ENCODE measurements at regions not wholly inside any gene's neighbourhood (a gene's known extent, or its start where the extent isn't known, plus 50 kb on each side); places are given as distances from the start of the nearest gene placed in this dataset.

GRCh38 chr5:12384005-12384404 lies 479.8 kb upstream of the CTNND2 start:
- TF ChIP-seq CTCF (IDR thresholded peaks at IDR 0.05 in 8 of 11, conservative IDR thresholded peaks at IDR 0.05 in 3 of 11), result no peak
- no peak for TF ChIP-seq POLR2A (IDR thresholded peaks at IDR 0.05)
- no peak for TF ChIP-seq POLR2AphosphoS5 (IDR thresholded peaks at IDR 0.05)
